ENCODE measurements at regions not wholly inside any gene's neighbourhood (a gene's known extent, or its start where the extent isn't known, plus 50 kb on each side); places are given as distances from the start of the nearest gene placed in this dataset.

DNA sequence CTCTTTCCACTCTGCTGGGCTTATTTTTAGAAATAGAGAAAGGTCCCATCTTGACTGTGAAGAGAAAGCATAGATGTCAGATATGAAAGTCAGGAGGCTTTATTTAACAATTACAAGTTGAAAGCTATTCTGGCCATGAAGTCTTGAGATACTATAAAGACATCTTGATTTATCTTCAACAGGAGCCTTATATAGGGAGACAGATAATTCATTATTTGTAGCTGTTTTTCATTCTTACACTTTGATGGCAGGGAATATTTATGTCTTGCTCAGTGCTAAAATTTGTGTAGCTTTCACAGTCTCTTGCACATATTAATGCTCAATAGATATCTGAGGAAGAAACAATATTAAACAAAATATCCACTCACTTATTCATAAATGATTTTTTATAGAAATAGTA lies 248.8 kb downstream of the C3orf38 start:
- no peak overlapping the region for H4K91ac ChIP-seq (ENCODE audit: insufficient read depth, low read depth, low read length)
- H3K23ac ChIP-seq (ENCODE audit: low read depth, low read length), result no peak overlapping the region
- TF ChIP-seq BHLHE40 (IDR thresholded peaks at IDR 0.05; ENCODE audit: low read depth, low read length), result no peak
- TF ChIP-seq FOS (IDR thresholded peaks at IDR 0.05; ENCODE audit: low read depth, low read length), result no peak
- no peak for TF ChIP-seq CEBPB (IDR thresholded peaks at IDR 0.05; ENCODE audit: low read depth, low read length)
- TF ChIP-seq, protein P1, sequence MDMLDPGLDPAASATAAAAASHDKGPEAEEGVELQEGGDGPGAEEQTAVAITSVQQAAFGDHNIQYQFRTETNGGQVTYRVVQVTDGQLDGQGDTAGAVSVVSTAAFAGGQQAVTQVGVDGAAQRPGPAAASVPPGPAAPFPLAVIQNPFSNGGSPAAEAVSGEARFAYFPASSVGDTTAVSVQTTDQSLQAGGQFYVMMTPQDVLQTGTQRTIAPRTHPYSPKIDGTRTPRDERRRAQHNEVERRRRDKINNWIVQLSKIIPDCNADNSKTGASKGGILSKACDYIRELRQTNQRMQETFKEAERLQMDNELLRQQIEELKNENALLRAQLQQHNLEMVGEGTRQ (IDR thresholded peaks at IDR 0.05; ENCODE audit: low read depth, low read length), result no peak
- TF ChIP-seq POLR2A (IDR thresholded peaks at IDR 0.05; ENCODE audit: low read depth, low read length), result no peak
- no peak for TF ChIP-seq MAZ (IDR thresholded peaks at IDR 0.05; ENCODE audit: borderline replicate concordance, low read depth, low read length)
- TF ChIP-seq RFX5 (IDR thresholded peaks at IDR 0.05; ENCODE audit: low read depth, low read length), result no peak
- TF ChIP-seq CHD1 (IDR thresholded peaks at IDR 0.05; ENCODE audit: low read depth, low read length), result no peak
- no peak for TF ChIP-seq MAFK (IDR thresholded peaks at IDR 0.05; ENCODE audit: low read depth, low read length)
- H3K27me3 ChIP-seq (ENCODE audit: control insufficient read depth, insufficient read depth, low read length), result no peaks in the 10 kb centered on the region
- H2BK5ac ChIP-seq (ENCODE audit: low read depth, low read length, poor library complexity, severe bottlenecking), result no peak overlapping the region
- no peak overlapping the region for H3K4ac ChIP-seq (ENCODE audit: low read depth, low read length)
- H3K9me3 ChIP-seq (ENCODE audit: control insufficient read depth, insufficient read depth, low read length), result peaks cover 4% of the 10 kb centered on the region
- H3K18ac ChIP-seq (ENCODE audit: low read depth, low read length), result no peak overlapping the region
- no peak for DNase-seq
- H3K9ac ChIP-seq (ENCODE audit: low read depth, low read length), result no peak overlapping the region
- dilution Hi-C loops (cut with HindIII; ENCODE audit: low sequenced_read_pairs, unreplicated experiment) (no loop called here), intact Hi-C loops (cut with micrococcal nuclease) (no loop called here), in situ Hi-C loops (cut with MboI; ENCODE audit: low sequenced_read_pairs) (no loop called here)
- H2BK15ac ChIP-seq (ENCODE audit: low read depth, low read length), result no peak overlapping the region
- H2AK9ac ChIP-seq (replicated peaks; ENCODE audit: low read depth, low read length, poor library complexity), result no peak overlapping the region
- ChIA-PET POLR2A (ENCODE audit: unreplicated experiment) (no interaction called here), CTCF (no interaction called here)
- no peaks in the 10 kb centered on the region for H3K79me1 ChIP-seq (ENCODE audit: low read depth in 1 of 2, low read length in 2 of 2)
- ATAC-seq (ENCODE audit: low read depth), result no peak
- H2AFZ ChIP-seq (replicated peaks; ENCODE audit: low read length, poor library complexity), result no peak overlapping the region
- no peak overlapping the region for H3K4me3 ChIP-seq (ENCODE audit: insufficient read depth, low read depth, low read length)
- BruUV-seq (replicated peaks), result no TSS peak
- no peak overlapping the region for H2AK5ac ChIP-seq (ENCODE audit: low read depth, low read length)
- no peaks in the 10 kb centered on the region for H4K20me1 ChIP-seq (ENCODE audit: insufficient read depth, low read length)
- no peak overlapping the region for H3K14ac ChIP-seq (replicated peaks; ENCODE audit: low read depth, low read length)
- no peaks in the 10 kb centered on the region for H3K9me1 ChIP-seq (ENCODE audit: insufficient read depth, low read length)
- no peak overlapping the region for H2BK20ac ChIP-seq (ENCODE audit: low read depth, low read length)
- no peak overlapping the region for H3K27ac ChIP-seq (ENCODE audit: insufficient read depth, low read length)
- no peaks in the 10 kb centered on the region for H3K36me3 ChIP-seq (ENCODE audit: control insufficient read depth, insufficient read depth, low read length)
- H2BK120ac ChIP-seq (ENCODE audit: low read depth, low read length), result no peak overlapping the region
- H3K56ac ChIP-seq (ENCODE audit: extremely low read depth, insufficient read depth, low read length), result no peak overlapping the region
- no peak overlapping the region for H4K8ac ChIP-seq (ENCODE audit: low read depth in 2 of 2, low read length in 2 of 2)
- H3K4me1 ChIP-seq (ENCODE audit: control insufficient read depth, insufficient read depth, low read length), result no peaks in the 10 kb centered on the region
- H4K5ac ChIP-seq (ENCODE audit: low read depth, low read length), result no peak overlapping the region
- no peak overlapping the region for H3K4me2 ChIP-seq (ENCODE audit: low read depth, low read length)

Measured in IMR-90 (cell line).